Osteocyte (in vitro differentiated cells): ENCODE measurements at regions not wholly inside any gene's neighbourhood (a gene's known extent, or its start where the extent isn't known, plus 50 kb on each side); places are given as distances from the start of the nearest gene placed in this dataset.

Source experiments
- DNase-seq: peaks from one replicate; pipeline ENCODE4 v3.0.0; 2021; ENCODE audit warnings: mixed read lengths; ENCODE audit not compliant: unreplicated experiment; ENCODE audit errors: extremely low spot score
- H3K27ac Mint-ChIP-seq: one replicate; pipeline ENCODE4 v1.8.0; 2021; ENCODE audit warnings: mild to moderate bottlenecking, mixed read lengths; ENCODE audit not compliant: unreplicated experiment
- H3K27me3 Mint-ChIP-seq: one replicate; pipeline ENCODE4 v1.8.0; 2021; ENCODE audit warnings: mixed read lengths; ENCODE audit not compliant: unreplicated experiment
- H3K36me3 Mint-ChIP-seq: one replicate; pipeline ENCODE4 v1.8.0; 2021; ENCODE audit warnings: mixed read lengths; ENCODE audit not compliant: unreplicated experiment
- H3K4me1 Mint-ChIP-seq: one replicate; pipeline ENCODE4 v1.8.0; 2021; ENCODE audit warnings: mixed read lengths; ENCODE audit not compliant: unreplicated experiment
- H3K4me3 Mint-ChIP-seq: one replicate; pipeline ENCODE4 v1.8.0; 2021; ENCODE audit warnings: mild to moderate bottlenecking, moderate library complexity, mixed read lengths; ENCODE audit not compliant: unreplicated experiment
- H3K9me3 Mint-ChIP-seq: one replicate; pipeline ENCODE4 v1.8.0; 2021; ENCODE audit warnings: mixed read lengths; ENCODE audit not compliant: unreplicated experiment
- CTCF ChIP-seq: fragments of 200-600 bp; sonication (generic); IDR thresholded peaks from 2 replicates; pipeline ENCODE4 v1.5.0; 2021; ENCODE audit warnings: antibody characterized with exemption, mild to moderate bottlenecking, moderate library complexity

DNA sequence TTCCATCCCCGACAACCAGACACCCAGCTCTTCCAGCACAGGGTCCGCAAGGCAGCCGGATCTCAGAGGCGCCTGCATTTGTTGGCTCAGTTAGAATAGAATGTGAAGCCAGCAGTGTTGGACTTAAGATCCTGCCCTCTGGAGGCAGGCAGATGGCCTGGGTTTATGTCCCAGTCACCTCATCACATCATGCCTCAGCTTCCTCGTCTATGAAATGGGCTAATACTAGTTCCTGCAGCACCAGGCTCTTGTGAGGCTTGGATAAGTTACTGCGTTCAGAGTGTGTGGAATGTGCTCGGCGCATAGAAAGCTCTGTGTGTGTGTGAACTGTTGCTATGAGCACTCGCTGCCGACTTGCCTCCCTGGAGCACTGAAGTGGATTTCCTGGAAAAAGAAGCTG, 202.5 kb upstream of the GPR26 start:
- H3K27me3 Mint-ChIP-seq, result no peaks in the 10 kb centered on the region
- DNase-seq, result no peak
- H3K9me3 Mint-ChIP-seq, result peaks cover under 1% of the 10 kb centered on the region
- H3K4me3 Mint-ChIP-seq, result no peak overlapping the region
- no peak for TF ChIP-seq CTCF
- H3K36me3 Mint-ChIP-seq, result no peaks in the 10 kb centered on the region
- H3K27ac Mint-ChIP-seq, result no peak overlapping the region
- no peaks in the 10 kb centered on the region for H3K4me1 Mint-ChIP-seq

- H3K9me3 Mint-ChIP-seq, result peaks cover 6% of the 10 kb centered on the region
- no peak overlapping the region for H3K27ac Mint-ChIP-seq
- no peak for TF ChIP-seq CTCF
- no peaks in the 10 kb centered on the region for H3K27me3 Mint-ChIP-seq
- H3K4me1 Mint-ChIP-seq, result no peaks in the 10 kb centered on the region
- H3K36me3 Mint-ChIP-seq, result no peaks in the 10 kb centered on the region
- no peak for DNase-seq
- H3K4me3 Mint-ChIP-seq, result no peak overlapping the region
Observed at GRCh38 chr10:123464430-123465323, 201.5 kb upstream of the GPR26 start.

GRCh38 chr10:123470336-123470921, 195.7 kb upstream of the GPR26 start:
- no peak for DNase-seq
- Mint-ChIP-seq H3K36me3 (no peaks in the 10 kb centered on the region), H3K9me3 (peaks cover 14% of the 10 kb centered on the region), H3K27ac (no peak overlapping the region), H3K27me3 (no peaks in the 10 kb centered on the region), H3K4me3 (no peak overlapping the region), H3K4me1 (no peaks in the 10 kb centered on the region)
- no peak for TF ChIP-seq CTCF

DNA sequence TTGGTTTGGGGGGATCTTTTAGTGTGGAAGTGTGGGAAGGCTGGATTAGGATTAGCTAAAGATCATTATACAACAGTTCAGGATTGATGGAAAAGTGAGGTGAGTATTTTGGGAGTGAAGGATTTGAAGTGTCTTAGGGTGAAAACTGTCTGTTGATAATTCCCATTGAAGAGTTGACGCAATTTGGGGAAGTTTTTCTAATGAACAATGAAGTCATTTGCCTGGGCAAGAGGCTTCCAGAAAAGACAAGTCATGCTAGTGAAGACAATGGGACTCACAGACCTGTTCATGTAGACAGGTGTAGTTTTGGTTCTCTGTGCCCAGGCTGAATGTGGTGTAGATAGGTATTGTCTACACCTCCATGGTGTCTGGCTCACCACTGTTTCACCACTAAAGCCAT, 194.3 kb upstream of the GPR26 start:
- DNase-seq, result no peak
- H3K9me3 Mint-ChIP-seq, result peaks cover 14% of the 10 kb centered on the region
- no peak overlapping the region for H3K27ac Mint-ChIP-seq
- no peak overlapping the region for H3K4me3 Mint-ChIP-seq
- H3K36me3 Mint-ChIP-seq, result no peaks in the 10 kb centered on the region
- no peak for TF ChIP-seq CTCF
- no peaks in the 10 kb centered on the region for H3K4me1 Mint-ChIP-seq
- no peaks in the 10 kb centered on the region for H3K27me3 Mint-ChIP-seq

GRCh38 chr10:123472606-123473005, 193.5 kb upstream of the GPR26 start:
- no peak for TF ChIP-seq CTCF
- no peak for DNase-seq
- no peak overlapping the region for H3K4me3 Mint-ChIP-seq
- H3K27me3 Mint-ChIP-seq, result no peaks in the 10 kb centered on the region
- peaks cover 15% of the 10 kb centered on the region for H3K9me3 Mint-ChIP-seq
- H3K36me3 Mint-ChIP-seq, result no peaks in the 10 kb centered on the region
- H3K27ac Mint-ChIP-seq, result no peak overlapping the region
- H3K4me1 Mint-ChIP-seq, result no peaks in the 10 kb centered on the region
